H1 (cell line): ENCODE measurements at regions not wholly inside any gene's neighbourhood (a gene's known extent, or its start where the extent isn't known, plus 50 kb on each side); places are given as distances from the start of the nearest gene placed in this dataset.

ENCODE experiments used
- CTCF ChIA-PET: fragments of 300-600 bp; sonication (Branson Sonifier 250); formaldehyde crosslinking; loops from one replicate; lab custom pipeline; 2021; ENCODE audit not compliant: partially characterized antibody; lab: Charles Lee
- POLR2A ChIA-PET: fragments of 300-600 bp; sonication (Branson Sonifier 250); formaldehyde crosslinking; loops from one replicate; lab custom pipeline; 2021; ENCODE audit warnings: inconsistent platforms; ENCODE audit not compliant: partially characterized antibody; lab: Charles Lee
- DNase-seq, 2 experiments: peaks; one replicate each; pipeline versions ENCODE4 v3.0.0 to v3.0.0-alpha.2; 2010 to 2022; ENCODE audit warnings: low spot score in 2 of 2, low read depth in 1 of 2, mixed read lengths in 1 of 2
- FAIRE-seq: peaks from 2 replicates; lab custom pipeline; 2011; peaks lifted over from hg19 to GRCh38; lab: Jason Lieb, UNC
- H2AFZ ChIP-seq: 2 replicates; pipeline ENCODE4 v1.8.1; 2012; ENCODE audit warnings: low read length, inconsistent platforms
- H2AK5ac ChIP-seq: 2 replicates; pipeline ENCODE4 v1.6.1; 2013; ENCODE audit warnings: low read depth, low read length
- H2BK120ac ChIP-seq: replicated peaks from 2 replicates; pipeline ENCODE3; 2013; ENCODE audit warnings: low read depth, low read length, inconsistent platforms
- H2BK12ac ChIP-seq: 2 replicates; pipeline ENCODE4 v1.6.1; 2013; ENCODE audit warnings: low read depth, low read length
- H2BK15ac ChIP-seq: 2 replicates; pipeline ENCODE4 v1.6.1; 2013; ENCODE audit warnings: low read length
- H2BK20ac ChIP-seq: 2 replicates; pipeline ENCODE4 v1.6.1; 2013; ENCODE audit warnings: low read length
- H2BK5ac ChIP-seq: 2 replicates; pipeline ENCODE4 v1.6.1; 2013; ENCODE audit warnings: low read depth, low read length
- H3K14ac ChIP-seq: 2 replicates; pipeline ENCODE4 v1.6.1; 2013; ENCODE audit warnings: inconsistent platforms; ENCODE audit not compliant: insufficient read length
- H3K18ac ChIP-seq: 2 replicates; pipeline ENCODE4 v1.6.1; 2013; ENCODE audit warnings: low read length; ENCODE audit errors: extremely low read depth
- H3K23ac ChIP-seq: 2 replicates; pipeline ENCODE4 v1.6.1; 2013; ENCODE audit warnings: inconsistent platforms; ENCODE audit not compliant: insufficient read length
- H3K23me2 ChIP-seq: 2 replicates; pipeline ENCODE4 v1.6.1; 2013; ENCODE audit warnings: low read depth, low read length
- H3K27ac ChIP-seq: 2 replicates; pipeline ENCODE4 v1.6.1; 2011; ENCODE audit warnings: low read depth, low read length, inconsistent platforms
- H3K27me3 ChIP-seq, 4 experiments: replicated peaks in 1 of 4; 1 replicate in 1 of 4; 2 replicates in 3 of 4; pipeline versions ENCODE4 v1.6.1 to v1.8.1; 2011 to 2013; ENCODE audit warnings: low read length in 3 of 4, mild to moderate bottlenecking in 3 of 4, inconsistent platforms in 2 of 4, mixed read lengths in 2 of 4, moderate library complexity in 1 of 4; ENCODE audit not compliant: control insufficient read depth in 3 of 4, insufficient read depth in 3 of 4; ENCODE audit errors: extremely low read depth in 1 of 4
- H3K36me3 ChIP-seq, 4 experiments: 2 replicates each; pipeline versions ENCODE4 v1.6.1 to v1.8.1; 2011 to 2013; ENCODE audit warnings: mild to moderate bottlenecking in 4 of 4, low read length in 3 of 4, moderate library complexity in 2 of 4, control low read depth in 1 of 4, inconsistent platforms in 1 of 4; ENCODE audit not compliant: insufficient read depth in 4 of 4, control insufficient read depth in 2 of 4
- H3K4ac ChIP-seq: replicated peaks from 2 replicates; pipeline ENCODE3; 2013; ENCODE audit warnings: low read length, low read depth, mixed read lengths, inconsistent platforms; ENCODE audit not compliant: insufficient read length
- H3K4me1 ChIP-seq, 4 experiments: replicated peaks in 1 of 4; 1 replicate in 1 of 4; 2 replicates in 3 of 4; pipeline versions ENCODE4 v1.6.1 to v1.8.1; 2011 to 2013; ENCODE audit warnings: low read length in 3 of 4, inconsistent platforms in 2 of 4, mixed read lengths in 1 of 4; ENCODE audit not compliant: insufficient read depth in 4 of 4, control insufficient read depth in 3 of 4
- H3K4me2 ChIP-seq, 2 experiments: 2 replicates each; pipeline versions ENCODE4 v1.6.1 to v1.8.1; 2011 to 2013; ENCODE audit warnings: low read depth in 2 of 2, low read length in 2 of 2, control low read depth in 1 of 2, inconsistent platforms in 1 of 2, mild to moderate bottlenecking in 1 of 2; ENCODE audit not compliant: insufficient read depth in 1 of 2
- H3K4me3 ChIP-seq, 4 experiments: fragments of 200-600, 300-600 bp in 1 of 4; sonication (generic), shearing (Covaris generic), sonication (Bioruptor Twin) in 1 of 4; 2 replicates each; pipeline versions ENCODE4 v1.5.1 to v1.8.1; 2011 to 2016; ENCODE audit warnings: low read length in 4 of 4, low read depth in 3 of 4, control low read depth in 2 of 4, inconsistent platforms in 2 of 4, mild to moderate bottlenecking in 2 of 4, mixed read lengths in 1 of 4, moderate library complexity in 1 of 4; ENCODE audit not compliant: insufficient read depth in 2 of 4; ENCODE audit errors: extremely low read depth in 1 of 4
- H3K56ac ChIP-seq: replicated peaks from 2 replicates; pipeline ENCODE3; 2013; ENCODE audit warnings: low read depth, mild to moderate bottlenecking, mixed read lengths, low read length, inconsistent platforms; ENCODE audit not compliant: insufficient read length
- H3K79me1 ChIP-seq: 2 replicates; pipeline ENCODE4 v1.6.1; 2013; ENCODE audit warnings: low read depth, low read length, control low read depth
- H3K79me2 ChIP-seq, 2 experiments: 2 replicates each; pipeline versions ENCODE4 v1.6.1 to v1.8.1; 2012 to 2013; ENCODE audit warnings: low read length in 2 of 2, mild to moderate bottlenecking in 2 of 2, inconsistent platforms in 1 of 2; ENCODE audit not compliant: insufficient read depth in 2 of 2, control insufficient read depth in 1 of 2
- H3K9ac ChIP-seq, 4 experiments: replicated peaks in 1 of 4; 1 replicate in 1 of 4; 2 replicates in 3 of 4; pipeline versions ENCODE4 v1.6.1 to v1.8.1; 2011 to 2013; ENCODE audit warnings: low read depth in 3 of 4, low read length in 3 of 4, control low read depth in 2 of 4, mild to moderate bottlenecking in 2 of 4, moderate library complexity in 2 of 4, inconsistent platforms in 1 of 4; ENCODE audit errors: extremely low read depth in 1 of 4
- H3K9me3 ChIP-seq, 2 experiments: 2 replicates each; pipeline versions ENCODE4 v1.6.1 to v1.8.1; 2012 to 2013; ENCODE audit warnings: mild to moderate bottlenecking in 2 of 2, moderate library complexity in 2 of 2, control low read depth in 1 of 2, inconsistent platforms in 1 of 2, low read depth in 1 of 2, low read length in 1 of 2, mixed read lengths in 1 of 2; ENCODE audit not compliant: insufficient read depth in 2 of 2
- H4K20me1 ChIP-seq, 2 experiments: replicated peaks in 1 of 2; 2 replicates each; pipeline versions ENCODE3 to v1.8.1; 2011 to 2013; ENCODE audit warnings: inconsistent platforms in 2 of 2, low read length in 2 of 2, mild to moderate bottlenecking in 1 of 2; ENCODE audit not compliant: insufficient read depth in 2 of 2, control insufficient read depth in 1 of 2
- H4K5ac ChIP-seq: 2 replicates; pipeline ENCODE4 v1.6.1; 2013; ENCODE audit warnings: low read length, low read depth, mixed read lengths, inconsistent platforms; ENCODE audit not compliant: insufficient read length
- H4K8ac ChIP-seq: 2 replicates; pipeline ENCODE4 v1.8.0; 2013; ENCODE audit warnings: mild to moderate bottlenecking, moderate library complexity, low read length, inconsistent platforms; ENCODE audit not compliant: insufficient read depth; ENCODE audit errors: extremely low read depth
- H4K91ac ChIP-seq: replicated peaks from 2 replicates; pipeline ENCODE3; 2013; ENCODE audit warnings: low read length, mixed read lengths, inconsistent platforms; ENCODE audit not compliant: insufficient read length
- FOSL1 ChIP-seq: IDR thresholded peaks from 2 replicates; pipeline ENCODE4 v1.6.1; 2011; ENCODE audit warnings: mild to moderate bottlenecking, low read depth, low read length, moderate library complexity; ENCODE audit not compliant: insufficient read depth
- NRF1 ChIP-seq: IDR thresholded peaks from 2 replicates; pipeline ENCODE4 v1.6.1; 2011; ENCODE audit warnings: mild to moderate bottlenecking, low read depth, low read length, improper control_type of control experiment
- TAF1 ChIP-seq: IDR thresholded peaks from 2 replicates; pipeline ENCODE4 v1.6.1; 2011; ENCODE audit warnings: mild to moderate bottlenecking, low read depth, low read length
- WGBS, 2 experiments: shearing (Covaris generic) in 1 of 2; methylation state at CpG; one replicate each; pipeline versions ENCODE4 v1.1.6 to v1.1.7; 2013 to 2015; ENCODE audit warnings: low lambda C conversion rate in 2 of 2, mixed read lengths in 2 of 2, inconsistent platforms in 1 of 2, low coverage in 1 of 2, missing lambda C conversion rate in 1 of 2; ENCODE audit not compliant: insufficient replicate concordance in 2 of 2, insufficient coverage in 1 of 2, insufficient read length in 1 of 2; ENCODE audit errors: extremely low coverage in 1 of 2, missing lambda C conversion rate in 1 of 2; 5-methylcytosine and 5-hydroxymethylcytosine counted together

DNA sequence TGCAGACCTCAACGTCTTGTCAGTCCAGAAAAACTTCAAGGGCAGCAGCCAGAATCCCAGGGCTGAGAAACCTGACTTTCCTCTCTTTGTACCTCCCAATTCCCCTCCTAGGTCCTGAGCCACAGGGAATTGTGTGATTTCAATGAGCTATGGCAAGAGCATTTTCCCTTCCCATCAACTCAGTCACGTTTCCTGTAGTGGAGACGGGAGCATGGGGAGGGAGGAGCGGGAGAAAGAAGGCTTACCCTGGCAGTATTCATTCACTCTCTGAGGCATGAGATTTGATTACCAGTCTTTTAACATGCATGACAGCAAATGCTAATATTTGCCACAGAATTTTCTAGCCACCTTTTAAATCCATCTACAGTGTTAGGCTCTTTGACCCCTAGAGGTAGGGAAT is 109.4 kb upstream of the TBCA start:
- DNase-seq (no peak), FAIRE-seq (no peak)
- Histone ChIP-seq H4K20me1 (no peaks in the 10 kb centered on the region), H4K5ac (no peak overlapping the region), H2BK15ac (no peak overlapping the region), H2BK120ac (no peak overlapping the region), H3K14ac (no peak overlapping the region), H3K9me3 (no peaks in the 10 kb centered on the region), H3K56ac (no peak overlapping the region), H3K4me1 (no peaks in the 10 kb centered on the region), H3K79me1 (no peaks in the 10 kb centered on the region), H3K4me3 (no peak overlapping the region), H3K23ac (no peak overlapping the region), H3K79me2 (no peaks in the 10 kb centered on the region), H4K8ac (no peak overlapping the region), H2AK5ac (no peak overlapping the region), H3K27me3 (peaks cover 0 to 3% (median 0%) of the 10 kb centered on the region in 4 experiments; a peak in 1 of 7 replicates), H3K4me2 (no peak overlapping the region), H3K4ac (no peak overlapping the region), H2BK20ac (no peak overlapping the region), H3K9ac (no peak overlapping the region), H3K18ac (no peak overlapping the region), H4K91ac (no peak overlapping the region), H3K23me2 (no peaks in the 10 kb centered on the region), H3K27ac (no peak overlapping the region), H3K36me3 (no peaks in the 10 kb centered on the region), H2AFZ (no peak overlapping the region), H2BK5ac (no peak overlapping the region), H2BK12ac (no peak overlapping the region)
- CTCF ChIA-PET, result interaction anchor here (0.7 to 1.4 kb wide), 4 partner anchors 11 to 306 kb away, joined by 3 to 4 read pairs (median 4); no protein-coding TSS in a partner anchor
- POLR2A ChIA-PET, result no interaction called here
- WGBS, 2 experiments, result 68% methylated on average over 4 of the region's 4 CpGs; no CpG with 5 or more reads in 1 of the 2 experiments
- no peak for TF ChIP-seq TAF1
- no peak for TF ChIP-seq NRF1
- no peak for TF ChIP-seq FOSL1
